Activated naive CD8-positive, alpha-beta T cell treated with anti-CD3 and anti-CD28 coated beads for 36 hours (primary cell): ENCODE measurements at regions not wholly inside any gene's neighbourhood (a gene's known extent, or its start where the extent isn't known, plus 50 kb on each side); places are given as distances from the start of the nearest gene placed in this dataset.

ENCODE experiments used
- DNase-seq: peaks from one replicate; pipeline ENCODE4 v3.0.0; 2021
- H3K27ac Mint-ChIP-seq: one replicate; pipeline ENCODE4 v1.8.0; 2022; ENCODE audit warnings: mild to moderate bottlenecking, moderate library complexity, mixed read lengths
- H3K27me3 Mint-ChIP-seq: one replicate; pipeline ENCODE4 v1.8.0; 2022; ENCODE audit warnings: mild to moderate bottlenecking, mixed read lengths
- H3K36me3 Mint-ChIP-seq: one replicate; pipeline ENCODE4 v1.8.0; 2021; ENCODE audit warnings: mild to moderate bottlenecking, mixed read lengths
- H3K4me1 Mint-ChIP-seq: one replicate; pipeline ENCODE4 v1.8.0; 2021; ENCODE audit warnings: mixed read lengths
- H3K4me3 Mint-ChIP-seq: one replicate; pipeline ENCODE4 v1.8.0; 2022; ENCODE audit warnings: mild to moderate bottlenecking, moderate library complexity, mixed read lengths
- H3K9me3 Mint-ChIP-seq: one replicate; pipeline ENCODE4 v1.8.0; 2022; ENCODE audit warnings: mixed read lengths

DNA sequence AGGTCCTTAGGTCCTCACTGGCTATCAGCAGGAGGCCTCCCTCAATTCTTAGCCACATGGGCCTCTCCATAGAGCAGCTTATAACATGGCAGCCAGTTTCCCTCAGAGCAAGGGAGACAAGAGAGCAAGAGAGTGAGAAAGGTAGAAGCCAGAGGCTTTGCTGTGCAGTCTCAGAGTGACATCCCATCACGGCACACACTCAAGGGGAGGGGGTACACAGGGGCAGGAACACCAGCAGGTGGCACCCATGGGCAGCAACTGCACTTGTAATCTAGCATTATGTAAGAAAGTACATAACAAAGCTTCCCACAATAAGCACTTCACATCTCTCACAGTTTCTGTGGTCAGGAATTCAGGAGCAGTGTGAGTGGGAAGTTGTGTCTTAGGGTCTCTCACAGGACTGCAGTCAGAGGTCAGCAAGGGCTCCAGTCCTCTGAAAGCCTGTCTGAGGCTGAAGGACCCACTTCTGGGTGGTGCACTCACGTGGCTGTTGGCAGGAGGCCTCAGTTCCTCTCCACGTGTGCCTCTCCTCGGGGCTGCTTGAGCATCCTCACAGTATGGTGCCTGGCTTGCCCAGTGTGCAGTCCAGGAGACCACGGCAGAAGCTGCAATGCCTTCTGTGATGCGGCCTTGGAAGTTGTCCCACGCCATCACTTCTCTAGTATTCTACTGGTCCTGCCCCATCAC lies 159.4 kb downstream of the OAT start:
- DNase-seq: no peak

DNA sequence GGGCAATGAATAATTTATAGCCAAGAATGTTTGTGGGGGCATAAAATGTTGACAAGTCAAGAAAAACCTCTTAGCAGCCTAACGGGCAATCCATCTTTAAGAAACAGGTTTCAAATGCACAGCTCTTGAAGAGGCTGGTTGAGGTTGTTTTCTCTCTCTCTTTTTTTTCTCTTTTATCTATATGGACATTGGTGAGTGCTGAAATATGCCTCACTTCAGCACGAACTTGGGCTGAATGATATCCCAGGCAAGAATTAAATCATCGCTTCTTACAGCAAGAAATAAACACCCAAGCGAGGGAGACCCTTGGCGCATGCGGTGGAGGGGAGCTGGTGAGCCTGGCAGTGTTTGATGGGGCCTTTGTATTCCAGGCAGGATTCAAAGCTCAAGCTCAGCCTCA lies 160.9 kb downstream of the OAT start:
- no peak for DNase-seq
- Mint-ChIP-seq H3K27me3 (no peaks in the 10 kb centered on the region), H3K27ac (no peak overlapping the region), H3K36me3 (no peaks in the 10 kb centered on the region), H3K4me3 (no peak overlapping the region), H3K9me3 (no peaks in the 10 kb centered on the region), H3K4me1 (no peaks in the 10 kb centered on the region)

More for the DNA sequence above, 159.4 kb downstream of the OAT start:
- Mint-ChIP-seq H3K27ac (no peak overlapping the region), H3K36me3 (no peaks in the 10 kb centered on the region), H3K27me3 (no peaks in the 10 kb centered on the region), H3K4me3 (no peak overlapping the region), H3K4me1 (no peaks in the 10 kb centered on the region), H3K9me3 (no peaks in the 10 kb centered on the region)

DNA sequence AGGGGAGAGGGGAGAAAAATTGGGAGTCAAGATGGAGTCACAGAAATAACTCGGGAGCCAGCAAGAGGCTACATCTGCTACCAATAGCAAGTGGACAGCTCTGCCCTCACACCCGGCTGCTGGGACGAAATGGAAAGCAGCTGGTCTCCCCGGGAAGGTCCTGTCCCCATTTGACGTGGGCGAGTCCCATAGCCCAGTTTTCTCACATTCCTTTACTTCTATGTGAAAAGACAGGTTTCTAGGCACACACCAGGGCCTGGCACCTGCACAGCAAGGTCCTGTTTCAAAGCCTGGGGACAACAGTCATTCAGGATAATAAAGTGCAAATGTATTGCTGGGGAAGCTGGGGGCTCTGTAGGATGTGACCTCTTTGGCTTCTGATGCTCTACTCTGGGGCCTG lies 162.6 kb downstream of the OAT start:
- Mint-ChIP-seq H3K4me3 (no peak overlapping the region), H3K4me1 (no peaks in the 10 kb centered on the region), H3K36me3 (no peaks in the 10 kb centered on the region), H3K9me3 (no peaks in the 10 kb centered on the region), H3K27me3 (no peaks in the 10 kb centered on the region), H3K27ac (no peak overlapping the region)
- DNase-seq: no peak

DNA sequence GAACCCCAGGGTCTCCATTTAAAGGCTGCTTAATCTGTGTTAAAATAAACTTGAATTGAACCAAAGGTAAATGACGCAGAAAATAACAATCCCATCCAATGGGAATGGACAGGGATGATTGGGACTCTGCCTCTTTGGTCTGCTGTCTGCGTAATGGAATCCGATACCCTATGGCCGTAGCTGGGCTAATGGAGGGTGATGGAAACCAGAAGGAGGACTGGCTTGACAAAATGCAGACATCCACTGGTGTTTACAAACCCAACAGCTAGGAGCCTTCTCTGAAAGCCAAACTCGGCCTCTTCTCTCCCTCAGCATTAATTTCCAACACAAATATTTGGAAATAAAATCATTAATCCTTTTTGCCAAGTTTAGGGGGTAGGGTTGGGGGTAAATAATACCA lies 162.2 kb upstream of the CHST15 start:
- H3K4me1 Mint-ChIP-seq: no peaks in the 10 kb centered on the region
- no peaks in the 10 kb centered on the region for H3K9me3 Mint-ChIP-seq
- H3K27ac Mint-ChIP-seq: no peak overlapping the region
- H3K36me3 Mint-ChIP-seq: no peaks in the 10 kb centered on the region
- DNase-seq: no peak
- no peak overlapping the region for H3K4me3 Mint-ChIP-seq
- H3K27me3 Mint-ChIP-seq: no peaks in the 10 kb centered on the region

DNA sequence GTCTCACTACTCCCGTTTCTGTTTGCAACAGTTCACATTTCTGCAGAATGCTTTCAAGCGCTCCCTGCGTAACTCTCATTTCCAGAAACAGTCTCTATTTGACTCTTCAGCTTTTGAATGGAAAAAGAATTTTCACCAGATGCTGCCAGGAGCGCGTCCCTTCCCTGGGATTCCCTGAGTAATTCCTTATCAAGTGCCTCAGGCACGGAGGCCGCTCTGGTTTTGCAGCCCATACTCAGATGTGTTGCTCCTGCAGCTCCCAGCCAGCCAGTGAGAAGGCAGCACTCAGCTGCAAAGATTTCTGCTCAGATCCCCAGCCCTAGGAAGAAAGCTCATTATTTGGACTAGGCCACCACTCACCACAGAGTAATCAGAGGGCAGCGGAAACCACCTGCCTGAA lies 161.1 kb upstream of the CHST15 start:
- H3K27me3 Mint-ChIP-seq: no peaks in the 10 kb centered on the region
- H3K36me3 Mint-ChIP-seq: no peaks in the 10 kb centered on the region
- no peak overlapping the region for H3K27ac Mint-ChIP-seq
- DNase-seq: no peak
- no peaks in the 10 kb centered on the region for H3K9me3 Mint-ChIP-seq
- no peak overlapping the region for H3K4me3 Mint-ChIP-seq
- H3K4me1 Mint-ChIP-seq: no peaks in the 10 kb centered on the region

DNA sequence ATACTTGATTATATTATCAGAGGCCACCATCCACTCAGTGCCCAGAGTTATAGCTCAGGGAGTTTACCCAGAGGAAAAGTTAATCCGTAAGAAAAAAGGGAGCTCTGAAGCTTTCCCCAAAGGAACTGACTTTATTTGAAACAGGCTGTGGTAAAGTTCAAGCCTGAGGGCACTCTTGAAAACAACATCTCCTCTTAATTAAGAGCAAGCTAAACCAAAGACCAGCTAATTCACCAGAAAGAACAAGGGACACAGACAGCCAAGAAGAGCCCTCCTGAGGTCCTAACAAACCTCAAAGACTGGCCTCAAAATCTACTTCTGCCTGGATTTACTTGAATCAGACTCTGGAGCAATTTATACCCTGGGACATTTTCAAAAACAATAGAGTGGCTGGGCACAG lies 159.6 kb upstream of the CHST15 start:
- Mint-ChIP-seq H3K9me3 (no peaks in the 10 kb centered on the region), H3K4me1 (no peaks in the 10 kb centered on the region), H3K27me3 (no peaks in the 10 kb centered on the region), H3K36me3 (no peaks in the 10 kb centered on the region), H3K27ac (no peak overlapping the region), H3K4me3 (no peak overlapping the region)
- DNase-seq: no peak

DNA sequence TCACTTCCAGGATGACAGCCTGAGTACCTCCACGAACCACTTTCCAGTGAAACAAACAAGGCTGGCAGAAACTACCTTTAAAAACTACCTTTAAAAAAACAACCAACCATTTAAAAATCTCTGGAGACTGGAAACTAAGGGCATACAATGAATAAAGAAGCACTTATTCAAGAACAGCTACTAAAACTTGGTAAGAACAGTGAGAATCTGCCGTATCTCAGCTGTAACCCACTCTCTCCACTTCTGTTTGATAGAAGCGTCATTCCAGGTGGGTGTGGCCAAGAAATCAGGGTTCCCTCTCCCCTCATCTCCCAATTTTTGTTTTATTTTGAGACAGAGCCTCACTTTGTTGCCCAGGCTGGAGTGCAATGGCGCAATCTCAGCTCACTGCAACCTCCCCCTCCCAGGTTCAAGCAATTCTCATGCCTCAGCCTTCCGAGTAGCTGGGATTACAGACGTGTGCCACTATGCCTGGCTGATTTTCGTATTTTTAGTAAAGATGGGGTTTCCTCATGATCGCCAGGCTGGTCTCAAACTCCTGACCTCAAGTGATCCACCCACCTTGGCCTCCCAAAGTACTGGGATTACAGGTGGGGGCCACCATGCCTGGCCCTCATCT lies 158.8 kb upstream of the CHST15 start:
- DNase-seq: no peak
- no peak overlapping the region for H3K27ac Mint-ChIP-seq
- no peaks in the 10 kb centered on the region for H3K36me3 Mint-ChIP-seq
- H3K4me3 Mint-ChIP-seq: no peak overlapping the region
- no peaks in the 10 kb centered on the region for H3K4me1 Mint-ChIP-seq
- H3K9me3 Mint-ChIP-seq: no peaks in the 10 kb centered on the region
- no peaks in the 10 kb centered on the region for H3K27me3 Mint-ChIP-seq

DNA sequence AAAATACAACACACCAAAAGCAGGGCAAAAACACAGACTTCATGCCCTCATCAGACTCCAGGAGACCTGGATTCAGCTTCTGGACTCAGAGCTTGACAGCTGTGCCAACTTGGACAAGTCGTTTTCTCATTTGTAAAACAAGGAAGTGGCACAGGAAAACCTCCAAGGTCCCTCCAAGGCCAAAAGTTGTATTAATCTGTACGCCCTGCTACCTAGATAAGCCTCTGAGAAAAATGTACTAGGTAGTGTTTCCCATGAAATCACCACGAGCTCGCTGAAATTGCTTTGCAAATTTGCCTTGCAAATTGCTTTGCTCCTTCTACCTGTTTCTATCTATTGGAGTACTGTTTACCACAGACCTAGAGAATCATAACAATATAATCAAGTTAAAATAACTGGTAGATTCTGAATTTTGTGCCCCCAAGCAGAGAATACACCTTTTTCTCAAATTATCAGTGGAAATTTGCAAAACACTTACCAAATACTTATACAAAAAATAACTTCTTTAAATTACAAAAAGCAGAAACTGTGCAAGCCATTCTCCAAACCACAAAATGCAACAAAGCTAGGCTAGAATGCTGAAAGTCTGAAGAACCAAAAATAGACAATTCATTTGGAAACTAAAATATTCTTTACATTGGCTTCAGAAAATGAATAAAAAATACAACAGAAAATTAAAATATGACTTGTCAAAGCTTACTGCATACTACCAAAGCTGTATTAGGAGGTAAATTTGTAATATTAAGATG lies 158.1 kb upstream of the CHST15 start:
- Mint-ChIP-seq H3K27ac (no peak overlapping the region), H3K4me3 (no peak overlapping the region), H3K27me3 (no peaks in the 10 kb centered on the region), H3K9me3 (no peaks in the 10 kb centered on the region), H3K4me1 (no peaks in the 10 kb centered on the region), H3K36me3 (no peaks in the 10 kb centered on the region)
- DNase-seq: no peak

DNA sequence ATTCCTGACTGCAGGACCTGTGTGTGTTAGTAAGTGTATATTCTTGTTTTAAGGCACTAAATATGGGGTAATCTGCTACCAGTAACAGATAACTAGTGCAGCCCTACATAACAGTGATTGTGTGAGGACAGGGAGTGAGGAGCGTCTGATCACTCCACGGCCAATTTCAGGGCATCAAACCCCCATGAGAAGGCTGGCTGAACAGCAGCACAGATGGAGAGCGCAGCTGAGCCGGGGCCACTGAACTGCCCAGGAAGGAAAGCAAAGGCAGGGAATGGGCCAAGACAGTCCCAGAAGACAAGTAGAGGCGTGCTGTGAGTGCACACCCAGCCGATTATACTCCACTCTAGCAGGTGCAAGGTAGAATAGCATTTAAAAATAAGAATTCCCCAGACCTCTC lies 157.1 kb upstream of the CHST15 start:
- H3K4me3 Mint-ChIP-seq: no peak overlapping the region
- no peak for DNase-seq
- H3K27me3 Mint-ChIP-seq: no peaks in the 10 kb centered on the region
- no peak overlapping the region for H3K27ac Mint-ChIP-seq
- H3K36me3 Mint-ChIP-seq: no peaks in the 10 kb centered on the region
- no peaks in the 10 kb centered on the region for H3K4me1 Mint-ChIP-seq
- H3K9me3 Mint-ChIP-seq: no peaks in the 10 kb centered on the region

DNA sequence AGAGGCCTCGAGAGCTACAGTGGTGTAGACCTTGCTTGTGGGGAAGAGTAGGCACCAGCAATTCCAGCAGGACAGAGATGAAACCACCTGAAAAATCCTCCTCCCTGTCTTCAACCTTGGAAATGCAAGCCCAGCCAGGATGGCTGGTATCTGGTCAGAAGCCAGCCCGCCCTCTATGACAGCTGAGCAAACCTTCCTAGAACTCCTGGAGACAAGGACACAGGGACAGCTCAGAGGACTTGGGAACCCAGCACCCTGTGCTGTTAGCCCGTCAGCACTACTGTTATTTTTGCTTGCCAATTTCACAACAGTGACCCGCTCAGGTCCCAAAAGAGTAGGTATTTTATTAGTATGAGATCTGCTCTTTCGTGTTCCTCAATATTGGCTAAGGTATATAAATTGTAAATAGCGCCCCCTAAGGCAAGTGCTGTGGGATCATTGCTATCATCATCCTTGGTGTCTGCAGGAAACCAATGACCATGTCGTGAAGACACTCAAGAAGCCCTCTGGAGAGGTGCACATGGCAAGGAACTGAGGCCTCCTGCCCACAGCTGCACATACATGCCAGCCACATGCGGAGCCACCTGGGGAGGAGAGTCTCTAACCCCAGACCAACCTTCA lies 156.5 kb upstream of the CHST15 start:
- no peak for DNase-seq
- no peaks in the 10 kb centered on the region for H3K9me3 Mint-ChIP-seq
- no peaks in the 10 kb centered on the region for H3K27me3 Mint-ChIP-seq
- no peaks in the 10 kb centered on the region for H3K36me3 Mint-ChIP-seq
- H3K4me3 Mint-ChIP-seq: no peak overlapping the region
- no peaks in the 10 kb centered on the region for H3K4me1 Mint-ChIP-seq
- H3K27ac Mint-ChIP-seq: no peak overlapping the region

DNA sequence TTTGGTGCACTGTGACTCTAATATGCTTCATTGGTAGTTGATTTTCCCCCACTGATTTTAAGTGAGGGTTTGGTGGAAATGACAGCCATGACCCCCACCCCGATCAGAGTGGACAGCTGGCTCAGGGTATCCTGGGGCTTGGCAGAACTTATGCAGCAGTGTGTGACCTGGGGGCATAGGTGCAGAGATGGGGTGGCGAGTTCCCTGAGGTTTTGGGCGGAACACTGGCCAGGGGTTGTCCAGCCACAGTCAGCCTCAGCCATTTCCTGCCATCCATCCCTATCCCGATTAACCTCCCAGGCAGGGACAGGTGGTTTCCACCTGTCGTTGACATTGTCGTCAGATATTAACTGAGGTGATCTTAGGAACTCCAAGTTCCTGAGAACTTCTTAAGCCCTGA lies 155.8 kb upstream of the CHST15 start:
- Mint-ChIP-seq H3K9me3 (no peaks in the 10 kb centered on the region), H3K27ac (no peak overlapping the region), H3K36me3 (no peaks in the 10 kb centered on the region), H3K4me3 (no peak overlapping the region), H3K4me1 (no peaks in the 10 kb centered on the region), H3K27me3 (no peaks in the 10 kb centered on the region)
- no peak for DNase-seq

DNA sequence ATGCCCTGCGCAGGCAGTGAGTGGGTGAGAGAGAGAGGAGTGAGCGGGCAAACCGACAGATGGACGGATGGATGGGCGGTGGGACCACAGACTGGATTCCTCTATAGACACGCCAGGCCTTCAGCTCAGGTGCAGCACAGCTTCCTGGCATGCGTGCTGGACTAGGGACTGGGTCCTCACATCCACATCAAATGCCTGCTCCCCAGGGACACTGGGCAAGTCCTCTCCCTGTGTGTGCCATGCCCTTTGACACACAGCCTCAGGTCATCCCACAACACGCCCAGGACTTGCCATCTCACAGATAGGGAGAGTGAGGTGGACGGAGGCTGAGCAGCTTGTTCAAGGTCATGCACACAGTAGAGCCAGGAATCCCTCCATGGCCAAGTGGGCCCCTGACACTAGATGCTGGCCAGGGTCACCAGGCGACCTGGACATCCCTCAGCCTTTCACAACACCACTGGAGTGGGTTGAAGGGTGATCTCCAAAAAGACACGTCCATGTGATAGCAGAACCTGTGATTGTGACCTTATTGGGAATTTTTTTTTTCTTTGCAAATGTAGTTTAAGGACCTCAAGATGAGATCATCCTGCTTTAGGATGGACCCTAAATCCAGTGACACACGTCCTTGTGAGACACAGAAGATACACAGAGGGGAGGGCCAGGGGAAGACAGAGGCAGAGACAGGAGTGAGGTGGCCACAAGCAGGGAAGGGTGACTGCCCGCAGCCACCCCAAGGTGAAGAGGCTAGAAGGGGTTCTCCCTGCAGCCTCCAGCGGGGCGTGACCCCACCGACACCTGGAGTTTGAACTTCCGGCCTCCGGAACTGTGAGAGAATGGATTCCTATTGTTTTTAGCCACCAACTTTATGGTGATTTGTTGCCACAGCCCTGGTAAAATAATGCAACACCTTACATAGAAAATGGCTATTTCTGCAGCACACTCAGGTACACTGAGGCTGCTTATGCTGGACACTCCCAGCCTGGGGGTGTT lies 155.0 kb upstream of the CHST15 start:
- Mint-ChIP-seq H3K4me1 (no peaks in the 10 kb centered on the region), H3K36me3 (no peaks in the 10 kb centered on the region), H3K4me3 (no peak overlapping the region), H3K27me3 (no peaks in the 10 kb centered on the region), H3K9me3 (no peaks in the 10 kb centered on the region), H3K27ac (no peak overlapping the region)
- DNase-seq: no peak

DNA sequence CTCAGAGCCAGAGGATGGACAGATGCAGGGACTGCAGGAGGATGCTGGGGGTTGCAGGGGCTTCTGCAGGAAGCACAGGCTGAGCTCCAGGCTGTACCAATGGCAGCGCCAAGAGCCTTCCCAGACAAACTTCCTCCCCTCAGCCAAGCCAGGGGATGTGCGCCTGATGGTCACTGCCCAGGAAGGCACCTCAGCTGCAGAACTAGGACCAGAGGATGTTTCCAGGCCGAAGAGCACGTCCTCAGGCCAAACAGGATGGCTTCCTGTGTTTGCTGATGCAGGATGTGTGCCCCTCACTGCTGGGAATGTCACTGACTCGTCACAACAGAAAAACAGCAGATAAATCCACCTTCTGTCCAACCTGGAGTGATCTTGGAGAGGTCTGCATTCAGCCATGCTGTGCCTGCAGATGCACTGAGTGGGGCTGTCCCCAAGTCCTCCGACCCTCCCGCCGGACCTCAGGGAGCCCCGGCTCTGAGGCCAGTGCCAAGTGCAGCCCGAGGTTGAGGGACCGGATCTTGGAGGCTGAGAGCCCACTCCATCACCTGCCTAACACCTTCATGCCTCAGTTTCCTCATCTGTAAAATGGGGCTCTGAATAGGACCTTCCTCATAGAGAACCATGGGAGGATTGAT lies 152.5 kb upstream of the CHST15 start:
- Mint-ChIP-seq H3K27ac (no peak overlapping the region), H3K9me3 (no peaks in the 10 kb centered on the region), H3K4me1 (no peaks in the 10 kb centered on the region), H3K4me3 (no peak overlapping the region), H3K36me3 (no peaks in the 10 kb centered on the region), H3K27me3 (no peaks in the 10 kb centered on the region)
- no peak for DNase-seq

DNA sequence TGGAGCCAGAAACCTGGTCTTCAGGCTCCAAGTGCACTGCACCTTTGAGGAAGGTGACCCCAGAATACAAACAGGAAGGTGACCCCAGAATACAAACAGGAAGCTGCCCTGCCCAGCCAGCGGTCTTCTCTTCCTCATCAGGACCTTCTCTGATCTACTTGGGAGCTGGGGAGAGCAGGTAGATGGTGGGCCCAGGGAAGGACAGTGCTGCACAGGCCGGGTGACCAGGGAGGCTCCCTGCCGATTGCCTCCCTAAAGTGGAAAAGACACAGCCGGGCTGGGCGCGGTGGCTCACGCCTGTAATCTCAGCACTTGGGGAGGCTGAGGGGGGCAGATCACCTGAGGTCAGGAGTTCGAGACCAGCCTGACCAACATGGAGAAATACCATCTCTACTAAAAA lies 151.8 kb upstream of the CHST15 start:
- no peaks in the 10 kb centered on the region for H3K4me1 Mint-ChIP-seq
- no peaks in the 10 kb centered on the region for H3K9me3 Mint-ChIP-seq
- no peak for DNase-seq
- H3K4me3 Mint-ChIP-seq: no peak overlapping the region
- H3K27me3 Mint-ChIP-seq: peaks cover 6% of the 10 kb centered on the region
- no peaks in the 10 kb centered on the region for H3K36me3 Mint-ChIP-seq
- no peak overlapping the region for H3K27ac Mint-ChIP-seq
